Naive thymus-derived CD8-positive, alpha-beta T cell (primary cell): ENCODE measurements at regions not wholly inside any gene's neighbourhood (a gene's known extent, or its start where the extent isn't known, plus 50 kb on each side); places are given as distances from the start of the nearest gene placed in this dataset.

ENCODE experiments used
- ATAC-seq, 2 donors: fragments of 150-1000 bp; cut with Tn5 transposase in 1 of 2; sonication (Bioruptor Pico), chemical (Tn5 transposase) in 1 of 2; 1 replicate in 1 of 2; 2 replicates in 1 of 2; pipeline ENCODE4 v1.10.0; 2021; ENCODE audit warnings: mild to moderate bottlenecking in 2 of 2, moderate library complexity in 2 of 2
- POLR2A ChIA-PET: fragments of 350-600 bp; sonication (Branson Sonifier 250); formaldehyde crosslinking; loops from one replicate; lab custom pipeline; 2021; ENCODE audit warnings: antibody characterized with exemption; lab: Charles Lee
- DNase-seq, 10 donors: peaks; one replicate each; pipeline versions ENCODE4 v3.0.0 to v3.0.0-alpha.2; 2020 to 2022
- H3K27ac Mint-ChIP-seq, 10 donors: one replicate each; pipeline ENCODE4 v1.8.0; 2020 to 2022; ENCODE audit warnings: mild to moderate bottlenecking in 10 of 10, mixed read lengths in 10 of 10, moderate library complexity in 4 of 10, inconsistent platforms in 1 of 10
- H3K27me3 Mint-ChIP-seq, 5 donors: one replicate each; pipeline ENCODE4 v1.8.0; 2021 to 2022; ENCODE audit warnings: mixed read lengths in 5 of 5
- H3K36me3 Mint-ChIP-seq, 3 donors: one replicate each; pipeline ENCODE4 v1.8.0; 2020 to 2022; ENCODE audit warnings: mixed read lengths in 3 of 3, mild to moderate bottlenecking in 2 of 3, inconsistent platforms in 1 of 3
- H3K4me1 Mint-ChIP-seq, 4 donors: one replicate each; pipeline ENCODE4 v1.8.0; 2021 to 2022; ENCODE audit warnings: mixed read lengths in 4 of 4
- H3K4me3 Mint-ChIP-seq, 10 donors: one replicate each; pipeline ENCODE4 v1.8.0; 2020 to 2022; ENCODE audit warnings: mild to moderate bottlenecking in 10 of 10, mixed read lengths in 10 of 10, moderate library complexity in 6 of 10, inconsistent platforms in 1 of 10
- H3K9me3 Mint-ChIP-seq, 9 donors: one replicate each; pipeline ENCODE4 v1.8.0; 2020 to 2022; ENCODE audit warnings: mixed read lengths in 9 of 9, mild to moderate bottlenecking in 3 of 9, inconsistent platforms in 1 of 9, moderate library complexity in 1 of 9

DNA sequence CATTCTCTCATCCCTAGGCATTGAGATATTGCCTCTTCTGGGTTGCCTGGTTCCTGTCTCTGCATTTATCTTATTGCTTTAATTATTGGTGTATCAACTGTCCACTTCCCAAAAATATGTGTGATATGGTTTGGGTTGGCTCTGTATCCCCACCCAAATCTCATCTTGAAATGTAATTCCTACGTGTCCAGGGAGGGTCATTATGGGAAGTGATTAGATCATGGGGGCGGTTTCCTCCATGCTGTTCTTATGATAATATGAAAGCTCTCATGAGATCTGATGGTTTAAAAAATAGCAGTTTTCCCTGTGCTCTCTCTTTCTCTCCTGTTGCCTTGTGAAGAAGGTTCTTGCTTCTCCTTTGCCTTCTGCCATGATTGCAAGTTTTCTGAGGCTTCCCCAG, 308.3 kb upstream of the HS3ST1 start:
- Mint-ChIP-seq H3K9me3 (peaks cover 0 to 3% (median 0%) of the 10 kb centered on the region in 9 donors), H3K27me3 (peaks cover 0 to 26% (median 0%) of the 10 kb centered on the region in 5 donors), H3K36me3 (no peaks in the 10 kb centered on the region), H3K4me3 (no peak overlapping the region), H3K4me1 (no peaks in the 10 kb centered on the region), H3K27ac (no peak overlapping the region)
- ATAC-seq (no peak), DNase-seq (no peak)
- POLR2A ChIA-PET, result no interaction called here

GRCh38 chr4:11735651-11736050, 307.0 kb upstream of the HS3ST1 start:
- Mint-ChIP-seq H3K9me3 (peaks cover 0 to 3% (median 0%) of the 10 kb centered on the region in 9 donors), H3K27me3 (peaks cover 0 to 26% (median 0%) of the 10 kb centered on the region in 5 donors), H3K27ac (no peak overlapping the region), H3K4me3 (no peak overlapping the region), H3K36me3 (no peaks in the 10 kb centered on the region), H3K4me1 (no peaks in the 10 kb centered on the region)
- DNase-seq (no peak), ATAC-seq (no peak)
- POLR2A ChIA-PET, result no interaction called here

DNA sequence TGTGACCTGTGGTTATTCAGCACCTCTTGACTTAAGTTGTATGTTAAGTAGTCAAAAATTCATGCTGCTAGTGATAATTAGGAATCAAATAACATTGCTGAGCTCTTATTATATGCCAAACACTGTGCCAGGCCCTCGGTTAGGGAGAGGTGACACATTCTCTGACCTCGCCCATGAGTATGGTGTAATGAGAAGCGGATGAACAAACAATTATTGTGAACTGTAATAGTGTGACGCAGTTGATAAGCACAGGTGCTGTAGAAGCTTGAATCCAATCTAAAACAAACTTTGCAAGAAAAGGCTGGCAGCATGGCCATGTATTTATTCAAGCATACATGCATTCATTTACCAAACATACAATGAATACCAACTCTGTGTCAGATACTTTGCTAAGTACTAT, 303.5 kb upstream of the HS3ST1 start:
- POLR2A ChIA-PET, result no interaction called here
- Mint-ChIP-seq H3K4me1 (no peaks in the 10 kb centered on the region), H3K9me3 (no peaks in the 10 kb centered on the region), H3K4me3 (no peak overlapping the region), H3K27me3 (peaks cover 0 to 5% (median 0%) of the 10 kb centered on the region in 5 donors), H3K36me3 (no peaks in the 10 kb centered on the region), H3K27ac (peak overlapping the region in 1 of 10 donors; percentile 1)
- ATAC-seq, result no peak
- no peak for DNase-seq

DNA sequence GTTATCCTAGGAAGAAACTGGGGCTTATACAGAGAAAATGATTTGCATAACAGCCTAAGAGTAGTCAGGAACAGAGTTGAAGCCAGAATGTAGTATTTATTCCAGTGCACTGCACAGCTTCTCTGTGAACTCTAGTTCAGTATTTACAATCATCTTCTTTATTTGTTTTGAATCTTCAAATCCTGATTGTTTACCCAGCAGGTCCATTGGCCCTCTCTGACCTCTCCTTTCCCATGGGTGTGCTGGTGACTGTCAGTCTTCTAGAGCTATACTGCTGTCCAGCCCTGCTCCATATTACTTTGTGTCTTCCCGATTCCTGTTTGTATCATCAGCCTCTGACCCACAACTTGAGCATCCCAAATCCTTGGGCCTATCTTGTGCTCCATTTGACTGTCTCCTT, 301.9 kb upstream of the HS3ST1 start:
- POLR2A ChIA-PET, result no interaction called here
- H3K36me3 Mint-ChIP-seq, result no peaks in the 10 kb centered on the region
- H3K9me3 Mint-ChIP-seq, result no peaks in the 10 kb centered on the region
- no peaks in the 10 kb centered on the region for H3K4me1 Mint-ChIP-seq
- no peak for ATAC-seq
- H3K27ac Mint-ChIP-seq, result no peak overlapping the region
- H3K27me3 Mint-ChIP-seq, result no peaks in the 10 kb centered on the region
- no peak for DNase-seq
- H3K4me3 Mint-ChIP-seq, result no peak overlapping the region

DNA sequence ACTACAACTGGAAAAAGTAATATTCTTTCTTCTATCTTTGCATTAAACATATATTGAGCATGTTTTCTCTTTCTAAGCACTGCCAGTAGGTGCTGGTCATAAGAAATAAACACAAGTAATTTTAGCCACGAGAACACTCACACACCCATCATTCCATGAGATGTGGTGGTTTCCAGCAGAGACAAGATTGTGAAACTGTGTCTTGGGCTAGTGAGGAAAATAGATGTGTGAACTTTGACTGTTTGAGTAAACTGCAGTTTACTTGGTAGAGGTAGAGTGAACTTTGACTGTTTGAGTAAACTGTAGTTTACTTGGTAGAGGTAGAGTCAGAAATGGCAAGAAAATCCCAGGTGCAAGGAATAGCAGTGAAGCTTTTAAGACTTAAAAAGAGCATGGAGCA, 300.9 kb upstream of the HS3ST1 start:
- no peak overlapping the region for H3K4me3 Mint-ChIP-seq
- DNase-seq, result no peak
- H3K27ac Mint-ChIP-seq, result no peak overlapping the region
- no peaks in the 10 kb centered on the region for H3K27me3 Mint-ChIP-seq
- H3K4me1 Mint-ChIP-seq, result no peaks in the 10 kb centered on the region
- POLR2A ChIA-PET, result interaction anchor here (0.6 kb wide), 1 partner anchor 1189 kb away, joined by 6 read pairs; no protein-coding TSS in a partner anchor
- no peaks in the 10 kb centered on the region for H3K9me3 Mint-ChIP-seq
- no peaks in the 10 kb centered on the region for H3K36me3 Mint-ChIP-seq
- no peak for ATAC-seq

- Mint-ChIP-seq H3K27ac (no peak overlapping the region), H3K4me1 (no peaks in the 10 kb centered on the region), H3K27me3 (peaks cover 0 to 13% (median 5%) of the 10 kb centered on the region in 5 donors), H3K9me3 (no peaks in the 10 kb centered on the region), H3K36me3 (no peaks in the 10 kb centered on the region), H3K4me3 (no peak overlapping the region)
- no peak for ATAC-seq
- POLR2A ChIA-PET, result no interaction called here
- no peak for DNase-seq
Observed at GRCh38 chr4:11727903-11728564, 299.3 kb upstream of the HS3ST1 start.

- DNase-seq (no peak), ATAC-seq (no peak)
- no peaks in the 10 kb centered on the region for H3K9me3 Mint-ChIP-seq
- H3K27me3 Mint-ChIP-seq, result peaks cover 3 to 24% (median 9%) of the 10 kb centered on the region in 5 donors
- H3K4me3 Mint-ChIP-seq, result no peak overlapping the region
- H3K4me1 Mint-ChIP-seq, result no peaks in the 10 kb centered on the region
- POLR2A ChIA-PET, result no interaction called here
- H3K36me3 Mint-ChIP-seq, result no peaks in the 10 kb centered on the region
- no peak overlapping the region for H3K27ac Mint-ChIP-seq
Observed at GRCh38 chr4:11724731-11725130, 296.0 kb upstream of the HS3ST1 start.

DNA sequence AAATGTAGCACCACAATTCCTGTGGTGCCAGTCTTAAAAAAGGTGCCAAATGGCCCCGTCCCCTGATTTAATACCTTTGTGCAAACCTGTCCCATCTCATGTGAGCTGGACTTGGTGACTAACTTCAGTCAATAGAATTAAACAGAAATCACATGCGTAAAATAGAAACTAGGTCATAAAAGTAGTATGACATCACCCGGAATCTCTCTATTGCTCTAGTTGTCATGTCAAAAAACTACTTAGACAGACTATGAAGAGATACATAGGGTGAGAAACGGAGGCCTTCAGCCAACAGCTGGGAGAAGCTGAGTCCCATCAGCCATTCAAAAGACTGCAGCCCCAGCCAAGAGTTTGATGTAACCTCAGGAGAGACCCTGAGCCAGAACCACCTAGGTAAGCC, 293.5 kb upstream of the HS3ST1 start:
- POLR2A ChIA-PET, result no interaction called here
- H3K27ac Mint-ChIP-seq, result no peak overlapping the region

GRCh38 chr4:11720292-11720691, 291.6 kb upstream of the HS3ST1 start:
- POLR2A ChIA-PET, result no interaction called here
- Mint-ChIP-seq H3K9me3 (no peaks in the 10 kb centered on the region), H3K27me3 (peaks cover 7 to 24% (median 11%) of the 10 kb centered on the region in 5 donors), H3K4me1 (no peaks in the 10 kb centered on the region), H3K36me3 (no peaks in the 10 kb centered on the region), H3K27ac (no peak overlapping the region), H3K4me3 (no peak overlapping the region)
- ATAC-seq (no peak), DNase-seq (peak in 1 of 10 donors; percentile 2)

More for the DNA sequence above, 293.5 kb upstream of the HS3ST1 start:
- no peaks in the 10 kb centered on the region for H3K9me3 Mint-ChIP-seq
- H3K4me3 Mint-ChIP-seq, result no peak overlapping the region
- H3K36me3 Mint-ChIP-seq, result no peaks in the 10 kb centered on the region
- no peaks in the 10 kb centered on the region for H3K4me1 Mint-ChIP-seq
- no peak for DNase-seq
- no peak for ATAC-seq
- H3K27me3 Mint-ChIP-seq, result peaks cover 7 to 24% (median 11%) of the 10 kb centered on the region in 5 donors

DNA sequence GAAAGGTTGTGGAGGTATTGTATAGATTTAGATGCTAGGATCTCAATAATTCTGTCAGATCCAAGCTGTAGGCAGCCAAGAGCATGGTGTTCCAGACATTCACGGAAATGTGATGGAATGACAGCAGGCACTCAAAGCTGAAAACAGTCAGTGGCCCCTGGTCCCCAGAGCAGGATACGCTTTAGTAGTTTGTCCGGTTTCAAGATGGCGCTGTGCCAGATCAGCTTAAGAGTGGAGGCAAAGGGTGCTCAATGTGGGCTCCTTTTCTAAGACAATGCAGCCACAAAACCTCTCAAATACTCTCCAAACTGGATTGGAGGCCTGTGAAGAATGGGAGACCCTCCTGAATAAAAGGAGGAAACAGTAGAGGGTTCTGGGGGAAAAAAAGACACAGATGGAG, 291.2 kb upstream of the HS3ST1 start:
- H3K4me1 Mint-ChIP-seq, result no peaks in the 10 kb centered on the region
- H3K27me3 Mint-ChIP-seq, result peaks cover 8 to 24% (median 11%) of the 10 kb centered on the region in 5 donors
- ATAC-seq (no peak), DNase-seq (no peak)
- no peaks in the 10 kb centered on the region for H3K36me3 Mint-ChIP-seq
- POLR2A ChIA-PET, result no interaction called here
- H3K27ac Mint-ChIP-seq, result no peak overlapping the region
- H3K4me3 Mint-ChIP-seq, result no peak overlapping the region
- H3K9me3 Mint-ChIP-seq, result no peaks in the 10 kb centered on the region

DNA sequence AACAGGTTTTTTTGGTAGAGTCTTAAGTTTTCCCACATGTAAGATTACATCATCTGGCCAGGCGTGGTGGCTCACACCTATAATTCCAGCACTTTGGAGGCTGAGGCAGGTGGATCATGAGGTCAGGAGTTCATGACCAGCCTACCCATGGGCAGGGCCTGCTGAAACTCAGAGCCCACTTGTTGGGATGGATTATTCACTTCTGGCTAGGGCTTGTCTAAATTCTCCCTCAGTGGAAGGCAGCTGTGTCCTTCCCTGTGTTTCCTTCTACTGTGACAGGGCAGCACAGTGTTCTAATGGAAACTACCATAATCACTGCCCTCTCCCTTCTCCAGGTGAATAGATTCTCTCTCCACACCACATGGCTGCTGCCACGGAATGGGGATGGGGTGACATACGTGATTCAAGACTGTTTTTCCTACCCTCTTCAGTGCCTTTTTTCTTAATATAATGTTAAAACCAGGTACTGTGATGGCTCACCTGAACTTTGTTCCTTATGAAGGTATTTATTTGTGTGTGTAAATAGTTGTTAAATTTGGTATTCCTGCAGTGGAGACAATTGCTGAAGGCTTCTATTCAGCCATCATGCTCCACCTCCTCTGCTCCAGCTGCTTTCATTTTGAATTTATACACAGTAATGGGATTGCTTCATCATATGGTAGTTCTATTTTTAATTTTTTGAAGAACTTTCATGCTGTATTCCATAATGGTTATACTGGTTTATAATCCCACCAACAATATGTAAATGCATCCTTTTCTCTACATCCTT, 287.2 kb upstream of the HS3ST1 start:
- no peaks in the 10 kb centered on the region for H3K9me3 Mint-ChIP-seq
- POLR2A ChIA-PET, result no interaction called here
- no peaks in the 10 kb centered on the region for H3K4me1 Mint-ChIP-seq
- H3K27me3 Mint-ChIP-seq, result peaks cover 5 to 12% (median 8%) of the 10 kb centered on the region in 5 donors
- H3K36me3 Mint-ChIP-seq, result no peaks in the 10 kb centered on the region
- H3K27ac Mint-ChIP-seq, result no peak overlapping the region
- ATAC-seq (no peak), DNase-seq (no peak)
- no peak overlapping the region for H3K4me3 Mint-ChIP-seq

GRCh38 chr4:11710453-11711093, 281.9 kb upstream of the HS3ST1 start:
- DNase-seq, result no peak
- H3K9me3 Mint-ChIP-seq, result peaks cover 0 to 6% (median 2%) of the 10 kb centered on the region in 9 donors
- no peak for ATAC-seq
- POLR2A ChIA-PET, result no interaction called here
- no peak overlapping the region for H3K4me3 Mint-ChIP-seq
- peaks cover 0 to 4% (median 0%) of the 10 kb centered on the region in 3 donors for H3K36me3 Mint-ChIP-seq
- peaks cover 4 to 20% (median 15%) of the 10 kb centered on the region in 5 donors for H3K27me3 Mint-ChIP-seq
- H3K27ac Mint-ChIP-seq, result no peak overlapping the region
- no peaks in the 10 kb centered on the region for H3K4me1 Mint-ChIP-seq

DNA sequence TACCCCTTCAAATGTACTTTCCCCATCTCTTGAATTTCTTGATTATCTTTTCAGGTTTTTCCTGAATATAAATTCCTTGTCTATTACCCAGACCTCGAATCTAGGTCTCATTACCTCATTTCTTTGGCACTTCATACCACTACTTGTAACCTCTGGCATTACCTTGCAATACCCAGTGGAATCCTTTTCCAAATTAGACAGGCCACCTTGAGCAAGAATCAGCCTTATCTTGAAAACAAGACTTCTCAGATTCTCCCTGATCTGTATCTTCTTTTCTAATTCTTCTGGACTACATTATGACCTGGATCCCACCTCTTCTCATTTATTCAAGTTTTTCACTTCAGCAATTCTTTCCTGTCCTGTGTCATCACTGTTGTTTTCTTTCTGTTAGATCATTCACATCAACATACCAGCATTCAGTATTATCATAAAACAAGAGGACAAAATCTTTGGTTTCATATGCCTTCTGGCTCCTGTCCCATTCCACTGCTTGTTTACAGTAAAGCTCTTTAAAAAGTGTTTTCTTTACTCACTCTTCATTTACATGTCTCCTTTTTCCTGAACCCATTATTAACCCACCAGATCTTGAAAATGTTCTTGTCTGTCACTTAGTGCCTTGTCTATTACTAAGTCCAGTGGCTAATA, 275.6 kb upstream of the HS3ST1 start:
- Mint-ChIP-seq H3K27ac (no peak overlapping the region), H3K36me3 (peaks cover 0 to 4% (median 0%) of the 10 kb centered on the region in 3 donors), H3K9me3 (peaks cover 0 to 6% (median 2%) of the 10 kb centered on the region in 9 donors), H3K4me1 (no peaks in the 10 kb centered on the region), H3K4me3 (no peak overlapping the region), H3K27me3 (peaks cover 0 to 9% (median 3%) of the 10 kb centered on the region in 5 donors)
- DNase-seq (no peak), ATAC-seq (no peak)
- POLR2A ChIA-PET, result no interaction called here
